ENCODE measurements at regions not wholly inside any gene's neighbourhood (a gene's known extent, or its start where the extent isn't known, plus 50 kb on each side); places are given as distances from the start of the nearest gene placed in this dataset.
A peak's percentile ranks its signal among the peaks of the same experiment; 100 is the strongest.

DNA sequence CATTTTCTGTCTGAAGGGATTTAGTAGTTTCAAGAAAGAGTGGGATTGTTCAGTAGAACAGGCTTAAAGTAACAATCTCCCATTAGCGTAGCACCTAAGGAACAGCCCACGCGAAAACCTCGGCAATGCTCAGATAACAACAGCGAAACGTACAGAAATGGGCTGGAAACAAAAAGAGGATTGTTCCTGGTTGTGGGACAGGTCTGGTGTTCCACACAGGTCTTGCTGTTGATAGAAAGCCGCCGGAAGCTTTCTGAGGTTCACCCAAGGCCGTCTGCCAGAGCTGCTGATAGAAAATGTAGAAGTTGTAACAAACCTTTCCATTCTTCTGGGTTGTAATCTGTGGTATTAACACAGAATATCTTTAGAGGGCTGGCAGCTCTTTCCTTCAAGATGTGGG, 69.4 kb upstream of the CLCN4 start:
- Histone ChIP-seq H3K9me3 (ENCODE audit: control extremely low read depth in 1 of 3, control insufficient read depth in 2 of 3, insufficient read depth in 1 of 3, low read length in 2 of 3) (no peaks in the 10 kb centered on the region), H3K79me2 (ENCODE audit: control insufficient read depth, insufficient read depth, low read length) (peaks cover 18% of the 10 kb centered on the region), H3K27ac (ENCODE audit: low read length in 2 of 2) (no peak overlapping the region), H3K9ac (ENCODE audit: low read length) (no peak overlapping the region), H2AFZ (ENCODE audit: insufficient read depth, low read depth, low read length, poor library complexity, severe bottlenecking) (no peak overlapping the region), H3K27me3 (replicated peaks in 1 of 4; ENCODE audit: control extremely low read depth in 1 of 4, control insufficient read depth in 3 of 4, insufficient read depth in 4 of 4, low read length in 3 of 4) (no peaks in the 10 kb centered on the region), H3K36me3 (replicated peaks in 1 of 2; ENCODE audit: control extremely low read depth in 1 of 2, control insufficient read depth in 1 of 2, extremely low read depth in 1 of 2, insufficient read depth in 2 of 2, low read length in 1 of 2) (peaks cover 0 to 21% of the 10 kb centered on the region in 2 experiments), H3K4me1 (ENCODE audit: control insufficient read depth in 2 of 2, insufficient read depth in 2 of 2, low read length in 2 of 2) (peaks cover 34 to 48% of the 10 kb centered on the region in 2 donors), H3K4me3 (ENCODE audit: control extremely low read depth in 1 of 5, extremely low read depth in 1 of 5, insufficient read depth in 1 of 5, low read depth in 2 of 5, low read length in 4 of 5) (no peak overlapping the region), H3K4me2 (replicated peaks; ENCODE audit: low read depth, low read length, poor library complexity, severe bottlenecking) (no peak overlapping the region), H4K20me1 (ENCODE audit: control insufficient read depth, insufficient read depth, low read length, poor library complexity, severe bottlenecking) (no peaks in the 10 kb centered on the region)
- ChIA-PET POLR2A (no interaction called here), CTCF (no interaction called here)
- intact Hi-C loops (cut with micrococcal nuclease), result no loop called here
- Mint-ChIP-seq H3K4me1 (peaks cover 66% of the 10 kb centered on the region), H3K27me3 (no peaks in the 10 kb centered on the region), H3K9me3 (ENCODE audit: insufficient read depth) (no peaks in the 10 kb centered on the region), H3K4me3 (no peak overlapping the region), H3K27ac (no peak overlapping the region)
- no peak for DNase-seq
- WGBS (ENCODE audit: insufficient coverage), result 93% methylated on average over 3 of the region's 9 CpGs
- no peak for ATAC-seq (ENCODE audit: low read depth)
- TF ChIP-seq, protein P1, sequence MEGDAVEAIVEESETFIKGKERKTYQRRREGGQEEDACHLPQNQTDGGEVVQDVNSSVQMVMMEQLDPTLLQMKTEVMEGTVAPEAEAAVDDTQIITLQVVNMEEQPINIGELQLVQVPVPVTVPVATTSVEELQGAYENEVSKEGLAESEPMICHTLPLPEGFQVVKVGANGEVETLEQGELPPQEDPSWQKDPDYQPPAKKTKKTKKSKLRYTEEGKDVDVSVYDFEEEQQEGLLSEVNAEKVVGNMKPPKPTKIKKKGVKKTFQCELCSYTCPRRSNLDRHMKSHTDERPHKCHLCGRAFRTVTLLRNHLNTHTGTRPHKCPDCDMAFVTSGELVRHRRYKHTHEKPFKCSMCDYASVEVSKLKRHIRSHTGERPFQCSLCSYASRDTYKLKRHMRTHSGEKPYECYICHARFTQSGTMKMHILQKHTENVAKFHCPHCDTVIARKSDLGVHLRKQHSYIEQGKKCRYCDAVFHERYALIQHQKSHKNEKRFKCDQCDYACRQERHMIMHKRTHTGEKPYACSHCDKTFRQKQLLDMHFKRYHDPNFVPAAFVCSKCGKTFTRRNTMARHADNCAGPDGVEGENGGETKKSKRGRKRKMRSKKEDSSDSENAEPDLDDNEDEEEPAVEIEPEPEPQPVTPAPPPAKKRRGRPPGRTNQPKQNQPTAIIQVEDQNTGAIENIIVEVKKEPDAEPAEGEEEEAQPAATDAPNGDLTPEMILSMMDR (IDR thresholded peaks at IDR 0.05), result no peak
- TF ChIP-seq EZH2 (IDR thresholded peaks at IDR 0.05; ENCODE audit: borderline replicate concordance, insufficient read depth, low read depth, low read length, poor library complexity, severe bottlenecking), result no peak

DNA sequence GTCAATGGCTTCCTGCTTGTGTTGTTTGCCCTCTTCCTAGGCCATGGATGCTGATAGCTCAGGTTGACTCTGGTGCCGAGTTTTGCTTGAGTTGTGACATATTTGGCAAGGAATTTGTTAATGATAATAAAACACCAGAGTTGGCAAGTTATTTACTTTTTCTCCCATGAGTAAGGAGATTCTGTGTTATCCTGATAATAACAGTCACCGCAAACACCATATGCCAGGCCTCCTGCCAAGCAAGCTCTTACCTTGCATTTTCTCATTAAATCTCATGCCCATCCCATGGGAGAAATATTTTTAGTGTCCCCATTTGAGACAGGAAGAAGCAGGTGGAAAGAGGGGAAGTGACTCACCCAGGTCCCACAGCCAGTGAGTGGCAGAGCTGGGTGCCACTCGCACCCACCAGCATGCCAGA, 67.4 kb upstream of the CLCN4 start:
- H3K27me3 ChIP-seq (replicated peaks in 1 of 4; ENCODE audit: control extremely low read depth in 1 of 4, control insufficient read depth in 3 of 4, insufficient read depth in 4 of 4, low read length in 3 of 4), result no peaks in the 10 kb centered on the region
- Mint-ChIP-seq H3K27me3 (no peaks in the 10 kb centered on the region), H3K27ac (peak overlapping the region; percentile 61), H3K4me1 (peaks cover 47% of the 10 kb centered on the region), H3K4me3 (no peak overlapping the region), H3K9me3 (ENCODE audit: insufficient read depth) (no peaks in the 10 kb centered on the region)
- DNase-seq (no peak), ATAC-seq (ENCODE audit: low read depth) (no peak)
- peaks cover 21 to 29% of the 10 kb centered on the region in 2 donors for H3K4me1 ChIP-seq (ENCODE audit: control insufficient read depth in 2 of 2, insufficient read depth in 2 of 2, low read length in 2 of 2)
- TF ChIP-seq, protein P1 (IDR thresholded peaks at IDR 0.05), result no peak
- no peak for TF ChIP-seq EZH2 (IDR thresholded peaks at IDR 0.05; ENCODE audit: borderline replicate concordance, insufficient read depth, low read depth, low read length, poor library complexity, severe bottlenecking)
- no peaks in the 10 kb centered on the region for H4K20me1 ChIP-seq (ENCODE audit: control insufficient read depth, insufficient read depth, low read length, poor library complexity, severe bottlenecking)
- H2AFZ ChIP-seq (ENCODE audit: insufficient read depth, low read depth, low read length, poor library complexity, severe bottlenecking), result no peak overlapping the region
- peaks cover 16% of the 10 kb centered on the region for H3K79me2 ChIP-seq (ENCODE audit: control insufficient read depth, insufficient read depth, low read length)
- H3K27ac ChIP-seq (ENCODE audit: low read length in 2 of 2), result no peak overlapping the region
- intact Hi-C loops (cut with micrococcal nuclease), result no loop called here
- no peak overlapping the region for H3K4me2 ChIP-seq (replicated peaks; ENCODE audit: low read depth, low read length, poor library complexity, severe bottlenecking)
- no CpG with 5 or more reads among the region's 3 CpGs for WGBS (ENCODE audit: insufficient coverage)
- no peak overlapping the region for H3K4me3 ChIP-seq (ENCODE audit: control extremely low read depth in 1 of 5, extremely low read depth in 1 of 5, insufficient read depth in 1 of 5, low read depth in 2 of 5, low read length in 4 of 5)
- H3K36me3 ChIP-seq (replicated peaks in 1 of 2; ENCODE audit: control extremely low read depth in 1 of 2, control insufficient read depth in 1 of 2, extremely low read depth in 1 of 2, insufficient read depth in 2 of 2, low read length in 1 of 2), result peaks cover 0 to 32% of the 10 kb centered on the region in 2 experiments
- H3K9me3 ChIP-seq (ENCODE audit: control extremely low read depth in 1 of 3, control insufficient read depth in 2 of 3, insufficient read depth in 1 of 3, low read length in 2 of 3), result no peaks in the 10 kb centered on the region
- ChIA-PET CTCF (interaction anchor here (1.4 kb wide), 1 partner anchor 29 kb away, joined by 4 read pairs; no protein-coding TSS in a partner anchor), POLR2A (no interaction called here)
- no peak overlapping the region for H3K9ac ChIP-seq (ENCODE audit: low read length)

Measured in B cell (primary cell).